HS-5 (cell line): ENCODE measurements at regions not wholly inside any gene's neighbourhood (a gene's known extent, or its start where the extent isn't known, plus 50 kb on each side); places are given as distances from the start of the nearest gene placed in this dataset.
"Not testable (repeated sequence)": the region's sequence is repeated elsewhere in the genome, so short reads cannot be mapped to it uniquely, and the experiment has no call there.

Experiments used
- DNase-seq: peaks from one replicate; pipeline ENCODE4 v3.0.0-alpha.2; 2012; ENCODE audit warnings: low read depth

- DNase-seq = no peak
Measured at GRCh38 chr2:225244933-225245332, 154.6 kb upstream of the NYAP2 start.

DNA sequence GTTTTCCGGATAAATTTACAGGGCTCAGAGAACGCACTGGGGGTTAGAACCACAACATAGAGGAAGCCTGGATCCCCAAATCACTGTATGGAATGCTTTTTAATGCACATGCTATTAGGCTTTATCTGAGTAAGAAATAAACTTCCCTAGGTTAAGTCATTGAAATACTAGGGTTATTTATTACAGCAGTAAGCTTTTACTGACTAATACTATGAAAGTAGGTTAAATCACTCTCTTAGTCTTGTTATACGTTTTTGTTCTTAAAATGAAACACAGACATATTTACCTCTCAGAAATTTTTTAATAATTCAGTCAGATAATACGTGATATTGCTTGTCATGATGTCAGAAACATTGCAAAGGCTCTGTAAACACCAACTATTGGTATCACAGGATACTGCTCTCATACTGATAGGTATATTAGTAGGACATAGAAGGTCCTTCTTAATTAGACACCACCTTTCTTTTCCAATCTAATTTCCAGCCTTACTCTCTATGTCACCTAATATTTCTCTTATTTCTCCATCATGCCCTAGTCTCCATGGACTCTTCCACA is 162.7 kb upstream of the NYAP2 start:
- DNase-seq = no peak

DNA sequence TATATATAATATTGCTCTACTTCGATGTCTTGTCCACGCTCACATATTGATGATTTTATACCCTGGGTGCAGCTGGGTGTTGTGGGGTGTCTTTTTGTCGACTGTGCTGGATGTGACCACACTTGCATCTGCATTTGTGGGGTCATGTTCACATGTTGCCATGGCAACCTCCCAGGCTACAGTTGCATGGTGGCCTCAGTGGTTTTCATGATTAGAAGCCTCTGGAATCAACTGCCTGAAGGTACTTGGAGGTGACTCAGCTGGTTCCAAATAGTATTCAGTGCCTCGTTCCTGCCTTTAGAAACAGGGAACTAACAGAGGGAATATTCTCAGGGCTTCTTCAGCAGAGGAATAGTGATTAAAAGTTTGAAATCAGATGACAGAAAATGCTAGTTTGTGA is 166.3 kb upstream of the NYAP2 start:
- DNase-seq = no peak

- no peak for DNase-seq
Measured at GRCh38 chr2:225231900-225232299, 167.6 kb upstream of the NYAP2 start.

DNA sequence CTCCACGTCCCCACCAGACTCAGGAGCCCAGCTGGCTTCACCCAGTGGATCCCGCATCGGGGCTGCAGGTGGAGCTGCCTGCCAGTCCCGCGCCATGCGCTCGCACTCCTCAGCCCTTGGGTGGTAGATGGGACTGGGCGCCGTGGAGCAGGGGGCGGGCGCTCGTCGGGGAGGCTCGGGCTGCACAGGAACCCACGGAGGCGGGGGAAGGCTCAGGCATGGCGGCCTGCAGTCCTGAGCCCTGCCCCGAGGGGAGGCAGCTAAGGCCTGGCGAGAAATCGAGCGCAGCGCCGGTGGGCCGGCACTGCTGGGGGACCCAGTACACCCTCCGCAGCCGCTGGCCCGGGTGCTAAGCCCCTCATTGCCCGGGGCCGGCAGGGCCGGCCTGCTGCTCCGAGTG is 170.2 kb upstream of the NYAP2 start:
- not testable (repeated sequence) for DNase-seq

- DNase-seq = no peak
Measured at GRCh38 chr2:225226441-225226840, 173.1 kb upstream of the NYAP2 start.

DNA sequence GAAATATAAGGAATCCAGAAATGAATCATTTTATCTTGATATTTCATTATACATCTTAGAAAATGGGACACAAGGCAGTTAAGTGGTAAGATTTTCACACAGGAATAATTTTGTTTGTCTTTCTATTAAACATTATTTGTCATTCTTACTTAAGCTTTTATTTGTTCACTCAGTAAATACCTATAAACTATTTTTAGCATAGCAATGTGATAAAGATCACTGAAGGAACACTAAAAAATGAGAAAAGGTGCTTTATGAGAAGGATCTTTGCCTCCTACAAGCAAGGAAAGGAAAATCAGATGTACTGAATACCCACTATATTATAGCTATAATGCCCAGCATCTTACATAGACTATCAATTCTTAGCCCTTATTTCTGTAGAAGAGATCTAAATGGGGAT is 176.2 kb upstream of the NYAP2 start:
- no peak for DNase-seq

DNA sequence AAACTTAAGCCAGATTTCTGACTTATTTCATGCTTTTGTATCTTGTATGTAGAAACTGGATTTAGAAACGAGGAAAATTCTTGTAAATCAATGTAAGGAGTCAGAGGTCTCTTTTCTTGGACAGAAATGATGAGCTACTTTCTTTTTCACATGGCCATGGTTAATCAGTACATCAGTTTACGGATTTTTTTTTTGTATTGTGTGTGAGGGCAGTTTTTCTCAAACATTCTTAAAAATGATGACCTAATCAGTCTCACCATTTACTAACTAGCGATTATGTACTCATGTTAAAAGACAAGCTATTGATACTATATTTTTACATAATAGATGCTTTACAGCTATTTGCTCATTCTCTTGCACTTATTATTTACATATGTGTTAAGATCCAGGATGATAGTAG is 165.2 kb upstream of the DOCK10 start:
- no peak for DNase-seq

GRCh38 chr2:225207043-225207442 is 164.8 kb upstream of the DOCK10 start:
- DNase-seq = no peak

DNA sequence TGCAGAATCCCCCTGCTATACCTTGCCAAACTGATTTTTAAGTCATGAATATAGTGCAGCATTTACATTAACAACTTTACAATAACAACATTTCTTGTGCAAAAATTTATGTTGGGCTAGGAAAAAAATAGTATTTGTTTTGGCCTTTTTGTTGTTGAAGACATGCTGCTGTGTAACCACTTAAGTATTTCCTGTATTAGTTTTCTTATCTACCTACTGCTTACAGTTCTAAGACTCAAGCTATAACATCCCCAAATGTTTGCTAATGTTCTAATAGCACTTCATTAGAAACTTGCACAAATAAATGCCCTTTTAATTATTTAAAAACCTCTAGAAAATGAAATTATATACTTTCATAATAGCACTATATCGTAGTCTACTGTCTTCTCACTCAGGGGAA is 154.3 kb upstream of the DOCK10 start:
- no peak for DNase-seq

DNA sequence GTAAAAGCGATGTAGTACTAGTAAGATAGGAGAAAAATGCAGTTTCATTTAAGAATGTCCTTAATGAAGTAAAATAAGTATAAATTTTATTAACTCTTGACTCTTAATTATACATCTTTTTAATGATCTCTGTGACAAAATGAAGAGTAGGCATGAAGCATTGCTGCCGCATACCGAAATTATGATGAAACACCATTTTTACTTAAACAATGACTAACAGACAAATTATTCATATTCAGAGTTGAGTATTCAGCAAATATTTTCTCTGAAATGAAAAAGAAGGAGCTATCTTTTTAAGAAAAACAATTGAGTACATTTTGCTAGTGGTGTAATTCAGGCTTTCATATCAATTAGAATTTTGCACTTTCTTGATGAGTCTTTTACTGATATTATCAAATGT is 150.6 kb upstream of the DOCK10 start:
- peak; percentile 53 for DNase-seq

- DNase-seq = no peak
Measured at GRCh38 chr2:225190987-225191386, 148.7 kb upstream of the DOCK10 start.

DNA sequence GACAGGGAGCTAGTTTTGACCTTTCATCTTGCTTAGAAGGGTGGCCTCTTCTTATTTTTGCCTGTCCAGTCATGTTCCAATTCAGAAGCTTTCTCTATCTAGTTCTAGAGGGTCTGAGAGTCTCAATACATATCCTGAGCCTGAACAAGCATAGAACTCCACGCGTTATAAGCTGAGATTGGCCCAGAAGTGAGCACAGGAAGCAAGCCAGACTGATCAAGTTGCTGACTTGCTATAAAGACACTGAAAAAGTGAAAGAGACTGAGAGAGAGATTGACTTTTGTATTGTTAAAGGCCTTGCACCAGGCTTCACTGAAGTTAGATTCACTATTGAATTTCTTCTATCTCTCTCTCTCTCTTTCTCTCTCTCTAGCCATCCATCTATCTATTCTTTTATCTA is 142.7 kb upstream of the DOCK10 start:
- no peak for DNase-seq

GRCh38 chr2:225182126-225182525 is 139.9 kb upstream of the DOCK10 start:
- DNase-seq = no peak

DNA sequence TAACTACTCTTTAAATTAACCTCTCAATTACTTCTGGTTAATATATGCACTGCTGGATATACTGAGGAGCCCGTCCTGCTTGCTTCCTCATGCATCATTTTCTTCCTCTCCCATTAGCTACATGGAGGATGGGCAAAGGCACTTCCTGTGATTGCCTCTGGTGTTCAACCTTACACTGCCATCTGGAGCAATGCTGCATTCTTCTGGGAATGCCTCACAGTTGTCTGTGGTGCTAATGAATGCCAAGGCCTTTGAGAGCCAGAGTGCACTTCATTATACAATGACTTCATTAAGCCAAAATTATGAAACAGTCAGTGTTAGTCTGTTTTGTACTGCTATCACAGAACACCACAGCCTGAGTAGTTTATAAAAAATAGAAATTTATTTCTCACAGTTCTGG is 134.8 kb upstream of the DOCK10 start:
- no peak for DNase-seq

DNA sequence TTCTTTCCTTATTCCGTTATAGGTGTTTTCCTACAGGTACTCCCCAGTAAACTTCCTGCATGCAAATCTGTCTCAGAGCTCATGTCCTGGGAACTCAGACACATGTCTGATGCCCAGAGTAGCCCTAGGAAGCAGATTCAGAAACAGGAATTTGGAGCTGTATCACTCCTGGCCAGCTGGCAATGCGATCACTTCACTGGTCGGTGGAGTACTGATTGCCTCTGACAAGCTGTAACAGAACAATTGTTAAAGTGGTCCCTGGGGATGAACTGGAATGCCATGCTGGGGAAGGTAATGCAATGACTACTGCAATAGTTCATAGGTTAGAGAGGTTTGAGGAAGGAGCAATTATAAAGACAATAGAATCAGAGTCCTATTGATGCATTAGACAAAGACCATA is 131.6 kb upstream of the DOCK10 start:
- no peak for DNase-seq

- no peak for DNase-seq
Measured at GRCh38 chr2:225171350-225171749, 129.1 kb upstream of the DOCK10 start.

- DNase-seq = no peak
Measured at GRCh38 chr2:225170162-225170561, 127.9 kb upstream of the DOCK10 start.

DNA sequence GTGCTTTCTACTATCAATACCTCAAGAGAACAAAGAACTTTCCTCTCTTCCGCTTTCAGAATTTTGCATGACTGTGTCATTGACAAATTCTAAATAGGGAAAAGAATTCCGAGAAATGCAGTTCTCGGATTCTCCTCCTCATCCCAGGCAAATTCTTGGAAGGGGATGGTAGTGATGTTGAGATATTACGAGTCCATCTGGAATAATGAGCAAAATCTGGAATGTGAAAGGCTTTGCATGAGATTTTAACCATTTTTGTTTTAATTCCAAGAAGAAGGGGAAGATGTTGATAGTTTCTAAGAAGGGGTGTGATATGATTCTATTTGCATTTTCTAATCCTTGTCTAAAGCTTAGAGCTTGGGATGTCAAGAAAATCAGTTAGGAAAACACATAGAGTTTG is 127.1 kb upstream of the DOCK10 start:
- DNase-seq = no peak

DNA sequence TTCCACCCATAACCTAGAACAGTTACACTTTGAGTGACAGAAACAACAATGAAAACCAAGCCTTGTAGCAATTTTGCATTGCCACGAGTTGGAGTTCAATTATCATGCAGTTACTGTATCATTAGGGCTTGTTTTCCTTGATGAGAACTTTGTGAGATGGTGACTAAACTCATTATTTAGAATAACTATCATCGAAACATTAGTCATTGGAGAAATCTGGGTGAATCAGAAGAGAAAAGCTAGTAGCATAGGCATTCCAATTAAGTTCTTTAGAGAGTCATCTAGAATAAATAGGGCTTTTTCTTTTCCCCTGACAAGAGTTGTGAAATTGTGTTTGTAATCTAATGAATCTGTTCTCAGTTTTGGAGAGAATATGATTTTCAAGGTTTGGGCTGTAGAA is 122.8 kb upstream of the DOCK10 start:
- DNase-seq = peak; percentile 51

DNA sequence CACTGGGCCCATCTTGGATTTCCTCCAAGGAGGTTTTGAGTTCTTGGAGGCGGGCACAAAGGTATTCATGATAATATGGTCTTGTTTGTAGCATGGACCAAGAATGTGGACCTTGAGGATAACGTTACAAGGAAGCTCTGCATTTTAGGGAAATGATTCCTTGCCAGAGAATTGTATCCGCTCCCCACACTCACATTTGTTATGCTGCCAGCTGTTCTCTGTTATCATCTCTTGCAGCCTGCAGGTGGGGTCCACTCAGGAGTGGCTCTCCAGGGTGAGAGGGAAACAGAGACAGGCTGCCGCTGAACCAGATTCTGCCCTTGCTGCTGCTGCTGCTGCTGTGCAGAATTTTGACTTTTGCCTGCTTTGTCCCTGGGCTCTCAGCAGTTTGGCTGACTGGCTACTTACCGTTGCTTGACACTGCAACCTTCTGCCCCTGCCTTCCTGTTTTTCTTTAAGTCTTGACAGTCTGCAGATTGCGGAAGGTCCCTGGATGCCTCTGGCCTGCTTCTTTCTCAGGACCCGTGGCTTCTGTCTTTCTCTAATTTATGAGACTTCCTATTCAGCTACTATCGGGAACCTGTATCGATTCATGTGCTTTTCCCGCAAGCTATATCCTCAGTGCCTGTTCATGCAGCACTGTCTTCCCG is 122.3 kb upstream of the DOCK10 start:
- DNase-seq = no peak

- DNase-seq = no peak
Measured at GRCh38 chr2:225158360-225158759, 116.1 kb upstream of the DOCK10 start.

DNA sequence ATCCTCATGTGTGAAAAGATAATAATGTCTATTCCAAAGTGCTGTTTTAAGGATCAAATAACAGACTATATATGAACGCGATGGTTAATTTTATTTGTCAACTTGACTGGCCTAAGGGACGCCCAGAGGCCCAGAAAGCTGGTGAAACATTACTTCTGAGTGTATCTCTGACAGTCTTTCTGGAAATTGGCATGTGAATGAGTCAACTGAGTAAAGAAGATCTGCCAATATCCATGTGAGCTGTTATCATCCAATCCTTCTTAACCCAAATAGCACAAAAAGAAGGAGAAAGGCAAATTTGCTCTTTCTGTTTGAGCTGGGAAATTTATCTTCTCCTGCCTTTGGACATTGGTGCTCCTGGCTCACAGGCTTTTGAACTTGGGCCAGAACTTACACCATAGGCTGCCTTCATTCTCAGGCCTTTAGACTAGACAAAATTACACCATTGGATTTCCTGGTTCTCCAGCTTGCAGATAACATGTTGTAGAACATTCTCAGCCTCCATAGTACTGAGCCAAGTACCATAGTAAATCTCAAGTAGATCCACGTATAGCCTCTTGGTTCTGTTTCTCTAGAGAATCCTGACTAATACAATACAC is 114.7 kb upstream of the DOCK10 start:
- no peak for DNase-seq

DNA sequence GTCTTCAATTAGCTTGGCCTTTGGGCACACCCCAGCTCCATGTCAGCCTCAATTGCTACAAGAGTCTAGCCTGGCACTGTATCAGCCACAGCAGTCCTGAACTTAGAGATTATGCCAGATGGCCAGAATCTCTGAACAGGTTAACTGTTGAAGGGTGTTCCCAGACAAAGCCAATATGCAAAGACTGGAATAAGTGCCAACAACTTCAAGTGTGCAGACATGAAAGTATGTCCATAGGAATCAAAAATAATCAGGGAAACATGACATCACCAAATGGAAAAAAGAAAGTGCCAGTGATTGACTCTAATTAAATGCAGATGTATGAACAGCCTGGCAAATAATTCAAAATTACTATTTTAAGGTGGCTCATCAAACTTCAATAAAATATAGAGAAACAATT is 98.5 kb upstream of the DOCK10 start:
- DNase-seq = no peak
